ENCODE measurements at regions not wholly inside any gene's neighbourhood (a gene's known extent, or its start where the extent isn't known, plus 50 kb on each side); places are given as distances from the start of the nearest gene placed in this dataset.

GRCh38 chr1:25035523-25036116 is 105.5 kb upstream of the RUNX3 start:
- no peak for DNase-seq (ENCODE audit: low spot score)

GRCh38 chr1:25034736-25035522 is 104.9 kb upstream of the RUNX3 start:
- DNase-seq (ENCODE audit: low spot score): no peak

- DNase-seq (ENCODE audit: low spot score): no peak
Observed at GRCh38 chr1:25033828-25034705, 104.0 kb upstream of the RUNX3 start.

GRCh38 chr1:25033030-25033827 is 103.2 kb upstream of the RUNX3 start:
- DNase-seq (ENCODE audit: low spot score): no peak

GRCh38 chr1:25031966-25032667 is 102.0 kb upstream of the RUNX3 start:
- no peak for DNase-seq (ENCODE audit: low spot score)

- no peak for DNase-seq (ENCODE audit: low spot score)
Observed at GRCh38 chr1:25031601-25031965, 101.5 kb upstream of the RUNX3 start.

- DNase-seq (ENCODE audit: low spot score): peak; percentile 79
Observed at GRCh38 chr1:25030674-25031589, 100.9 kb upstream of the RUNX3 start.

GRCh38 chr1:25030012-25030411 is 99.9 kb upstream of the RUNX3 start:
- DNase-seq (ENCODE audit: low spot score): no peak

GRCh38 chr1:25028907-25029599 is 99.0 kb upstream of the RUNX3 start:
- no peak for DNase-seq (ENCODE audit: low spot score)

GRCh38 chr1:25028587-25028906 is 98.5 kb upstream of the RUNX3 start:
- DNase-seq (ENCODE audit: low spot score): no peak

GRCh38 chr1:25027822-25028586 is 97.9 kb upstream of the RUNX3 start:
- no peak for DNase-seq (ENCODE audit: low spot score)

GRCh38 chr1:25026730-25027450 is 96.8 kb upstream of the RUNX3 start:
- no peak for DNase-seq (ENCODE audit: low spot score)

- DNase-seq (ENCODE audit: low spot score): no peak
Observed at GRCh38 chr1:25026304-25026703, 96.2 kb upstream of the RUNX3 start.

GRCh38 chr1:25024615-25025350 is 94.7 kb upstream of the RUNX3 start:
- no peak for DNase-seq (ENCODE audit: low spot score)

GRCh38 chr1:25023826-25024225 is 93.8 kb upstream of the RUNX3 start:
- DNase-seq (ENCODE audit: low spot score): no peak

GRCh38 chr1:25023190-25023578 is 93.1 kb upstream of the RUNX3 start:
- no peak for DNase-seq (ENCODE audit: low spot score)

GRCh38 chr1:25022361-25023189 is 92.5 kb upstream of the RUNX3 start:
- peak; percentile 84 for DNase-seq (ENCODE audit: low spot score)
